GM21825 (cell line): ENCODE measurements at regions not wholly inside any gene's neighbourhood (a gene's known extent, or its start where the extent isn't known, plus 50 kb on each side); places are given as distances from the start of the nearest gene placed in this dataset.

Experiments used
- ATAC-seq: cut with Tn5 transposase; IDR thresholded peaks from one replicate; pipeline ENCODE4 v1.9.1; 2021; ENCODE audit warnings: mild to moderate bottlenecking, moderate library complexity; ENCODE audit not compliant: unreplicated experiment

DNA sequence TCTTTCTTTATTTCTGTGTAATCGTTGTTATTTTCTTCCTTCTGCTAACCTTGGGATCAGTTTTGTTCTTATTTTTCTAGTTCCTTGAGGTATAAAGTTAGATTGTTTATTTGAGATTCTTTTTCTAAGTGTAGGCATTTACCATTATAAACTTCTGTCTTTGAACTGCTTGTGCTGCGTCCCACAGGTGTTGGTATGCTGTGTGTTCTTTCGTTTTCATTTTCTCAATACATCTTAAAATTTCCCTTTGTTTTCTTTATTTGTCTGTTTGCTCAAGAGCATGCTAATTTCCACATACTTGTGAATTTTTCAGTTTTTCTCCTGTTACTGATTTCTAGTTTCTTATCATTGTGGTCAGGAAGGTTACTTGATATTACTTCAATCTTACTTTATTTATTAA lies 873.8 kb upstream of the GCFC2 start:
- ATAC-seq, result no peak

DNA sequence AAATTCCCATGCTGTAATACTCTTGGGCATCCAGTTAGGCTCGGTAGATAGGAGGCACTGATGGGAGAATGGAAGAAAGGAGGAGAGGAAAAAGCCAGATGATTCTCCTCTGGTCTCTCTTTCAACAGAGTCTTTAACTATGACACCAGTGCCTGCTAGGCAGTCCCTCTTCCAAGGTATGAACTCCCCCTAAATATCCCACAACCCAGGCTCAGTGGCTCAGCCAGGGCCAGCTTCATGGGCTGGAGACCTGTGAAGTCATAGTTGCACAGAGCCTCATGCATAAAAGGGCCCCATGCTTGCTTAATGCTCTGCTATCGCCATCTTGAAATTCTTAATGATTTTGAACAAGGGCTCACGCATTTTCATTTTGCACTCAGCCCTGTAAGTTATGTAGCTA lies 869.2 kb upstream of the GCFC2 start:
- no peak for ATAC-seq

DNA sequence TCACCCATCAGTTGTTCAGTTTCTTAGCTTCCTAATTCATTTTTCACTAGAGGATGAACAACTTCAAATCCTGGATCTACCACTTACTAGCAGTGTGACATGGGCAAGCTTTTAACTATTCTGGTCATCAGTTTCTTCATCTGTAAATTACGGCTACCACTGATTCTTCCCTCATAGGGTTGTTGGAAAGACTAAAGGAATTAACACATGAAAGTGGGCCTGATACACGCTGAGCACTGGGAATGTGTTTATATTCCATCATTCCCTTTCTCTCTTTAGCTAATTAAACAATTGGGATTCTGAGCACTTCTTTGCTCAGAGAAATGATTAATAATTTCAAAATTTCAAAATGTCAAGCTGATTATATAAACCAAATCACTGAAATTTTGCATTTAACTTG lies 862.3 kb upstream of the GCFC2 start:
- ATAC-seq, result no peak

DNA sequence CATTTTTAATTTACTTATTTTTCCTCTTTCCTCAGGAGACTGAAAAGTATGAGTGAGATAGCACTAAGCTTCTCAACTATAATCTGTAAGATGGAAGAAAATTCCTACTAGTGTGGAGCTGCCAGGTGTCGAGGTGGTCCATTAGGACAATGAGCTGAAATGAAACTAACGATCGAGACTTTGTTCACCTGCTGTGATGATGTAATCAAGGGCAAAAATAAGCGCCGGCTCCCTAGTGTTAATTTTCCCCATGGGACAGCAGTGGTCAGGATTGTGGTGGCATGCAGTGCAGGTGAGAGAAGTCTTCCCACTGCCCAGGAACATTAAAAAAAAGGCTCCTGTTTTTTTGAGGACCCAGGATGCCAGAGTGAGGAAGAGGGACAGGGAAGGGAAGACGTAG lies 859.1 kb upstream of the GCFC2 start:
- no peak for ATAC-seq

DNA sequence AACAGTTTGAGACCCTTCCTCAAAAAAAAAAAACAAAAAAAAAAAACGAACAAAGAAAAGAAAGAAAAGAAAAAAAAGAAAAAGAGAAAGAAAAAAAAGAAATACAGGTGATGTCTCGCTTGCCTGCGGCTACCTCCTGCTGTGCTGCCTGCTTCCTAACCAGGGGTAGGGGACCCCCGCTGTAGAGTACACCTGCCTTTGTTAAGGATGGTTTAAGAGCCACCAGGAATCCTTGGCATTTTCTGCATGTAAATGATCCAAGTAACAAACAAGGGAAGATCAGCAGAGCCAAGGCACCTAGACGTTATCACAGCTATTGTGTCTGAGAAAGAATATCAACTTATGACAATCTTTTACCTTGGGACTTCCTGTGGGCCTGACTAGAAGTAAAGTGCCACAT lies 856.8 kb upstream of the GCFC2 start:
- ATAC-seq, result no peak

DNA sequence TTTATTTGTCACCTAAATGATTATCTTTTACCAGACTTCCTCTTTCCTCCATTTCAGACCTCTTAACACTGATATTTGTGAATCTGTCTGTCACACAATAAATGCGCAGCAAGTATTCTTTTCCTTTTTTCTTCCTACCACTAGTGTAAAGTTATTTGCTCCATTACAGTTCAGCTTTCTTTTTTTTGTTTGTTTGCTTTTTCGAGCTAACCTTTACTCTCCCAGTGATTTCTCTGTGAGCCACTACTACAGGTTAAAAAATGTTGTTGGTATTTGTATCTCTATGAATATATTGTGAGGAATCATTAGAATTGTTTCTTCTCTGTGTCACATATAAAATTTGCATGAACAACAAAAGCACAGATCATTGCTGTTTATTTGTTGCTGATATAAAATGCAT lies 854.0 kb upstream of the GCFC2 start:
- no peak for ATAC-seq

DNA sequence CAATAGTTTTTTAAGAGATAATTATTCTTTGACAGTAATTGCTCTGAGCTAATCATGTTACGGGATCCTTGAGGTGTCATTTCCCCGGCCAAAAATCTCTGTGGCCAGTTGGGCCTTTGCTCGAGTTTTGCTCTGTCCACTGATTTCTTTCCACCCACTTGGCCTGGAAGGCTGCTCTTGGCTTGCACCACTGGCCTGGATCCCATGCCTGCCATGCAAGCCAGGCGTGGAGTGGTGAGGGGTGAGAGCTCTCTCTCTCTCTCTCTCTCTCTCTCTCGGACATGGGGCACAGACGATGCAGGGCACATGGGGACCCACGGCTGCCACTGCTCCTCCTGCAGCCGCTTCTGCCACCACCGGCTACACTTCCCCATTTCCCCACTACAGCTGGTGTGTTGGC lies 853.0 kb upstream of the GCFC2 start:
- ATAC-seq, result no peak

DNA sequence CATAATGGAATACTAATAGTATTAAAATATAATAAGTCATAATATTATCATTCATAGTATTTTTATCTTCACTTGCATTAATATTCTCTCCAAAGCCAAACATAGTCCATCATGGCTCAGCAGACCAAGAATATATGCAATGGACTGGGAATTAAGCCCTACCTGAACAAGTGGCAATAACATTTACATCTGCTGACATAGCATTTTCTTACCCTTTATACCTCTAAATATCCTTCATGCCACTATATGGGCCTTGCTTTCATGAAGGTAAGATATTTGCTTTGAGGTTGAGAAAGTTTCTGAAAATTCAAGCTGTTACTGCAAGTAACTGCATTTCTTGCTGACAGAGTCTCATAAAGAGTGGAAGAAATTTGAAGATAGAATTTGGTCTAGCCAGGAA lies 847.4 kb upstream of the GCFC2 start:
- no peak for ATAC-seq

DNA sequence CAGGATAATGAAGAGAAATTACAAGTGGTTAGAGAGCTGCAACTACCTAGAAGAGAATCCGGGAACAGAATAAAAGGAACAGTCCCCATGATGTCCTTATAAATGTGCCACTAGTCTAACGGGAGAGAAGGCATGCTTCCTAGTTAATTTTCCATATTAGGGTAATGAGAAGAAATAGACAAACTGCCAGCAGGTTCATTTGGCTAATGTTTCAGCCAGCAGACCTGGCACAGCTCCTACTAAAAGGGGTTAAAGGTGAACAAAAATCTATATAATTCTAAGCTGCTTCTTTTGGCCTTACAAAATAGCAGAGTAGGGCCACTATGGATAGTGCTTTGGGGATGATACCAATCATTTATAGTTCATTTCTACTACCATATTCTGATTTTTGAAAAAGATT lies 845.3 kb upstream of the GCFC2 start:
- no peak for ATAC-seq

DNA sequence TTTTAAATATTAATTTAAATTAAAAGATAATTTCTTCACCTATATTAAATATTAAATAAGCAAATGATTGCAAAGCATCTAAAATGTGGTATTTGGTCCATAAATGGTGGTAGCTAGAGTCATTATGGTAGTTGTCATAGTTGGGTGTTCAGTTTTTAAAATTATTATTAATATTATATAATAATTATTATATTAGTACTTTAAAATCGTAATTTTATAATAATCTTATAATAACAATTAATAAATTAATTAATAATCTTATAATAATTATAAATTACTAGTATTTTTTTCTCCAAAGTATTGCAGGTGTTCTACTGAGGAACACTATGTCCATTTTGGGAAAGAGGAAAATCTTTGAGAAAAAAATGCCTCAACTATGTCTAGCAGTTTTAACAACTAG lies 835.5 kb upstream of the GCFC2 start:
- ATAC-seq, result no peak

DNA sequence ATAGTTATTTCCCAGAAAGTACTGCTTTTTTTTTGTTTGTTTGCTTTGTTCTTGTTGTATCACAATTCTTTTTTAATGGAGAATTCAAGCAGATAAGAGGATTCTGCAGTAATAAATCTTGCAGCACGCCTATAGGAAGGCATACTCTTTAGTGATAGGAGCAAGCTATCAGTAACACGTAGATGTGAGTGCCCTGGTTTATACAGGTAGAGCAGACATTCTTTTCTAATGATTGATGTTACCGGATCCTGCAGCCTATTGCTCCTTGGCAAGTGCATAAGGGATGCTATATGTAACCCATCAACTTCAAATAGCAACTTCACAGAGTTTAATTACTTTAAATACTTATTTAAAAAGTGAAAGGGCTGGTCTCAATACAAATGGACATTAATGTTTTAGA lies 834.2 kb upstream of the GCFC2 start:
- ATAC-seq, result no peak

DNA sequence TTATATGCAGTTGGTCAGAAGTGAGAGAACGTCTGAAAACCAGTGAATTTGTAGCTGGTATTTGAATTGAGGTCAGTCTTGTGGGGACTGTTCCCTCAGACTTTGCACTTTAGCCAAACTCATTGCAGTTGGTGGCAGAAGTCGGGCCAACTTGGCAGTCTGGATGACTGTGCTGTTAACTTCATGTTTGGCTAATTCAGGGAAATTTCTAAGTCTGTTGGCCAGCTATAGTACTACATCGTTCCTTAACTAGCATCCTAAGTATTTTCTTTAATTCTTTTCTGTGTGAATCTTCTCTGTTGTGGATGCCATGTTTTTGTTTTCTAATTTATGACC lies 806.8 kb upstream of the GCFC2 start:
- no peak for ATAC-seq

DNA sequence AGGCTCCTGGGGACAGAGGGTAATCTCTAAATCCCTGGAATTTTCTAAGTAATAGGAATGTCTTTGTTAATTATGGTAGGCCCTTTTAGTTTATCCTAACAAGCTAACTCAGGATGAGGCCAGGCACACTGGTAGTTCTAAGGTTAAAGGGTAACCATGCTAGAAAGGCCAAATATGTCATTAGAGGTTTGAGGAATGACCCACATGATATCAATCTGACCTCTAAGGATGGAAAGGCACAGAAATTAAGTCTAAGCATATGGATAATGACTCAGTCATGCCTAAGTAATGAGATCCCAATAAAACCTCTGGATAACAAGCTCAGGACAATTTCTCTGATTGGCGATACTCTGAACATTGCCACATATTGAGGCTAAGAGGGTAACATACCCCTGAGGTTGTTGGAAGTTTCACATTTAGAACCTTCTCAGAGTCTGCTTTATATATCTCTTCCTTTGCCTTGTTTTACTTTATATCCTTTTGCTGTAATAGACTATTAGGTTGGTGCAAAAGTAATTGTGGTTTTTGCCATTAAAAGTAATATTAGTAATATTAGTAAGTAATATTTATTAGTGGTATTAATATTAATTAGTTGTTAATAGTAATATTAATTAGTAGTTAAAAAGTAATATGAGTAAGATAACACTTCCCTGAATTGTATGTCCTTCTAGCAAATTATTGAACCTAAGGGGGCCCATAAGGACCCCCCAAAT lies 806.3 kb upstream of the GCFC2 start:
- no peak for ATAC-seq

DNA sequence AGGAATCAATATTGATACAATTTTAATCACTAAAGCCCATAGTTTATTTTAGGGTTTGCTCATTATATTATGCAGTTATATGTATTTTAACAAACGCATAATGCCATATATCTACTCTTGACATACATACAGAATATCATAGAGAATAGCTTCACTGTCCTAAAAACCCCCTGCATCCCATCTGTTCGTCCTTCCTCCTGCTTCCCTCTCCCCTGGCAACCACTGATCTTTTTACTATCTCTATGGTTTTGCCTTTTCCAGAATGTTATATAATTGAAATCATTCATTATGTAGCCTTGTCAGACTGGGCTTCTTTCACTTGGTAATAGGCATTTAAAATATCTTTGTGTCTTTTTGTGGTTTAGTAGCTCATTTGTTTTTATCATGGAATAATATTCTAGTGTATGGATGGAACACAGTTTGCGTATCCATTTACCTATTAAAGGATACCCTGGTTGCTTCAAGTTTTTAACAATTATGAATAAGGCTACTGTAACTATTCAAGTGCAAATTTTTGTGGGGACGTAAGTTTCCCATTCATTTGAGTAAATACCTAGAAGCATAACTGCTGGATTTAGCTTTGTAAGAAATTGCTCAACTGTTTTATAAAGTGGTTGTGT lies 801.6 kb upstream of the GCFC2 start:
- no peak for ATAC-seq

DNA sequence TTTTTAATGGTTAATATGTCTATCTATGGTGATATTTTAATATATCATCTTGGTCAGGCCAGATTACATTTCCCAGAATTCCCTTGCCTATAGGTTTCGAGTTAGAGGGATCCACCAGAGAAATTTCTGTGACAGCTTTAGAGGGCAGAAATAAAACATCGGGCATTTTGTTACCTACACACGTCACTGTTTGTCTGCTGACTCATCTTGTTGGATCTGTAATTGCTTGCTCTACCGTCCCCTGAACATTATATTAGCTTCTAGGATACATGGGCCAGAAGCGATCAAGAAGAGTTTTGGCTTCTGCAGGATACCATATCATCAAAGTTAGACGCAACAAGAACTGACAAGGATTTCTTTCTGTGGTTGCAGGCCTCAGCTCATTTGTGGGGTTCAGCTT lies 795.8 kb upstream of the GCFC2 start:
- ATAC-seq, result no peak

DNA sequence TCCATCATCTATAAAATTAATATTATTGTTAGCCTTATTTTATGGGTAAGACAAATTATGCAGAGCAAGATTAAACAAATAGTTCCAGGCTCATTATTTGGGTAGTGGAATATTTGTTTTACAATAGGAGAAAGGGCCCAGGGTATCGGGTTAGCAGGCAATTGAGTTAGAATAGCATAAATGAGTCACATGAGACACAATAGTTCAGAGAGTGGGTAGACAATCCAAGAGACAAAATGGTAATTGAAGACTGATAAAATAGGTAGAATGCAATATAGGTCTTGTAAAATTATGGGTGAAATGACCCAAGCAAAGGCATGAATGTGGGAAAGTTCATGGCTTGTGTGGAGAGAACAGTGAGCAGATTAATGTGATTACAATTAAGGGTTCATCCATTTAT lies 790.9 kb upstream of the GCFC2 start:
- ATAC-seq, result no peak

DNA sequence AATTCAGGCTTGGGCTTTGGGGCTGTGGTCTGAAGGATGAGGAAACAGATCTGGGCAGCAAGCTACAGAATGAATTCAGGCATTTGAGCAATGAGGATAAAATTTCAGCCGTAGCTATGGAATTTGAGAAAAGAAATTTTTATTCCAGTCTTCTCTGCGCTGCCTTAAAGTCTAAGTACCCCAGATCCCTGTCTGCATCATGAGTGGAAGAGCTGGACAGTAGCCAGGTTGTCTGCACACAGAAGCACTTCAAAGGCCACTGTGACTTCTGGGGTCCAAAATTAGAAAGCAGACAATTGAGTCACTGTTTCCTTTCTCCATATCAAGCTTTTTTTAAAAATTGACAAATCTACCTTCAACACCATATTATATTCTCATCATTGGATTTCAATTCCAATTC lies 787.6 kb upstream of the GCFC2 start:
- no peak for ATAC-seq

DNA sequence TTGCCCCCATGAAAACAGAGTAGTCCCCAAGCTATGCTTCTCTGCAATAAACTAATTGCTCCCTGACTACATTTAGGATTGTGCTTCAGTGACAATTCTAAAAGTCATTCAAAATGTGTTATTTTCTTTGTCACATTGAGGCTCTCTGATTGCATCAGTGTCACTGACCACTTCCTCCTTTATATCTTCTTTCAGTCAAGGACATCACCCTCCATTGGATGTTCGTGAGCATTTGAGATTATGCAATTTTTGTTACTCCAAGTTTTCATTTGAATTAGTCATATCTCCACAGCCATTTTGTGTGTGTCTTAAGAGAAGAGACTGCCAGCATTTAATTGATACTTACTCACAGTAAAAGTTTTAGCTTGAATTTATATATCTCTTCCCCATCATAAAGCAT lies 780.8 kb upstream of the GCFC2 start:
- no peak for ATAC-seq

DNA sequence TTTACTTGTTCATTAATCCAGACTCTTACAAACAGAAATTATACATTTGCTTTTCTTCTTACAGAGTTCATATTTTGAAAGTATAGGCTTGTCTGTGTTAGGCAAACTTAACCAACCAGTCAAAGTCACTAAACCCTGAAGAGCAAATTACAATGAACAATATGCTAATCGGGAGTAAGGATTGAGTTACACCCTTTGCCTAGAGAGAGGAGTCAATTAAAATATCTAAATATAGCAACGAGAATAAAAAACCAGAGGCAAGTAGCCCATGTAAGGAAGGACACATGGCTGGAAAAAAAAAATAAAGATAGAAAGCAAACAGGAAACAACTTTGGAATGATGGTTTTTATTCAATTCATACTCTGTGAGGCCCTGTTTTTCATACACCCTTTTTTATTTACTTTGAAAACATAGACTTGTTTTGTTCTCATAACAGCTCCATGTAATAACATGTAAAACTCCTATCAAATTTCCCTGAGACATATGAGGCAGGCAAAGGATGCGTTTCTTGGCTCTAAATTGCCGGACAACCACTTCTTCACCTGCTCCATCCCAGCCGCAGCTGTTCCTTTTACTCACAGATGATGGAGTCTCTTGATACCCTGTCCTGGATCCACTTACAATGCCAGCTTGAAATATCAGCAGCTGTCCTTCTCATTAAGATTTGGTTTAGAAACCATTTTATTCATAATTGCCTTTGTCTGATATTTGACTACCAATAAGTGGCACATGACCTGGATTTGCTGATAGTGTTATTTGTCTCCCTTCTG lies 767.7 kb upstream of the GCFC2 start:
- no peak for ATAC-seq

DNA sequence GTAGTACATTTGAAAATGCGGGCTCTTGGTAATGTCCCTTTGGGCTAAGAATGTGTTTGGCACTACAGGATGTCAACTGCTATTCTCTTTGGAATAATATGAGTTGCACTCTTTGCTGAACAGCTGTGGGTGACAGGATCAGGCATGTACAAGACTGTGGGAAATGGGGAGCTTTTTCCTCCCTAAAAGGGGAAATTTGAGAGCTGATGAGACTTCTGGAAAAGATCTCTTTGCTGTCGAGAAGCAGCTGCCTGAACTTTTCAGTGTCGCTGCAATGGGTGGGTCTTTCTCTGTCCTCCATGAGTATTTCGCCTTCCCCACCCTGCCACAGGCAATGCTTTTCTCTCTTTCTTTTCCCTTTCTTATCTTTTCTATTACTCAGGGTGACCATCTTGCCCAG lies 762.2 kb upstream of the GCFC2 start:
- ATAC-seq, result no peak

DNA sequence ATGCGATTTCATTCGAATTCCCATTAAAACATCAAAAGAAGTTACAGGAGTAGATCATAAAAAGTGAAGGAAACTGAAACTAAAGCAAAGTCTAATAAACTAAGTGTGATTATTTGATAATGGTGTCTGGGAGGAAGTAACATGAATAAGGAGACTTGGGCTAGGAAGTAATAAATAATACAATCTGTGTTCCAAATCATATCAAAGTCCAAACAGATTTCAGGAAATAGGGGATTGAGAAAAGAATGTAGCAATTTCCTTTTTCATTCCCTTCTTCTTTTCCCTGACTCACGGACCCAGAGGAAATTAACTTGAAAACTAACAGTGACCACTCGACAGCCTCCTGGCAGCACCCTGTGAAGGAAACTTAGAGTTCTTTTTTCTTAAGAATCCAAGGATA lies 758.4 kb upstream of the GCFC2 start:
- ATAC-seq, result no peak

DNA sequence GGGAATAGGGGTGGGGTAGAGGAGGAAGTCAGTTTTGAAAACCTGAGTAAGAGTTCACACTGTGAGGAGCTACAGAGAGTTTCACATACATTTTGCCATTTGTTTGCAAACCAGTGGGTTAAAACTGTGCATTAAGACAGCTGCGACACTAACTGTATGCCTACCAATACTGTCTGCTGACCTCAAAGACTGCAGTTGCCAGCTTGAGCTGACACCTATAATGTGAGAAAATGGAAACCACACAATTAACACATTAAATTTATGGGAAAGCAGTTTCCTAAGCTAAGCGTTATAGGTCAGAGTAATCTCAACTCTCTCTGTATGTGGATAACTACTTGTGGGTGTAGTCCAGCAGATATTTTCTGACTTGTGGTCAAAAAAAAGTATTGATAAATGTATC lies 756.6 kb upstream of the GCFC2 start:
- no peak for ATAC-seq

DNA sequence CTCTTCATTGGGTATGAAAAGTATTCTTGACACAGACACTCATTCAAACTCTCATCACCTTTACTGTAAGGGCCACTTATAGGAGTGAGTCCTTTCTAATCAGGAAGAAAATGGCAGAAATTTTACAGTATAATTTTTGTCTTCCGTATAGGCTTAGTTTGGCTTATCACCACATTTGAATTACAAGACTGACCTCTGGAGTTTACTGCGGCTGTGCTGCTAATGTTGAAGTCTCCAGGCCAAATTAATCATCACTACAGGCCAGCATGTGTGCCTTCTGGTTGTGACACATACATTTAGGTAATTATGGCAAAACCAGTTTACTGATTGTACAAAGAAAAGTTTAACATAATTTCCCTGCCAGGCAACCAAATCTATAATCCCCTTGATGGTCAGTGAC lies 753.6 kb upstream of the GCFC2 start:
- ATAC-seq, result no peak
